Embryonic facial prominence (tissue), 1 donor: ENCODE measurements at regions not wholly inside any gene's neighbourhood (a gene's known extent, or its start where the extent isn't known, plus 50 kb on each side); places are given as distances from the start of the nearest gene placed in this dataset.
"Not testable (repeated sequence)": the region's sequence is repeated elsewhere in the genome, so short reads cannot be mapped to it uniquely, and the experiment has no call there.

Experiments
- DNase-seq: peaks from one replicate; pipeline ENCODE4 v3.0.0-alpha.2; 2016; ENCODE audit errors: extremely low spot score

DNA sequence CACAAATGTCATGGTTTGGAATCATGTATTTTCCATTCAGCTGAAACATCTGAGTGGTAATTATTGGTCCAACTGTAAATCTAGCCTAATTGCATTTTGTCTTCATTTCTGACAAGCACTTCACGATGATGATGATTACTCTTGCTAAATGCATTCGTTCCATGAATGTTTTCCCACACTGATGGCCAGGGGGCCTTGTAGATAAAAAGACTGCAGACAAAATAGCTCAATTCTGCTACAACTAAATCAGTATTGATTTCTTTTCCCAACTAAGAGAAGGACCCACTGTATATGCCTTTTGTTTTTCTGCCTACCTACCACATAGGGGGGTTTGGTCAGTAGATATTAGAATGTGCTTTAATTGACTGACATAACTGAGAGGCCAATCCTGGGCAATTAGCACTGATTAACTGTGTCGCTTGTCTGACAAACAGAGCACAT lies 1351.3 kb upstream of the NUDT12 start:
- DNase-seq = no peak

DNA sequence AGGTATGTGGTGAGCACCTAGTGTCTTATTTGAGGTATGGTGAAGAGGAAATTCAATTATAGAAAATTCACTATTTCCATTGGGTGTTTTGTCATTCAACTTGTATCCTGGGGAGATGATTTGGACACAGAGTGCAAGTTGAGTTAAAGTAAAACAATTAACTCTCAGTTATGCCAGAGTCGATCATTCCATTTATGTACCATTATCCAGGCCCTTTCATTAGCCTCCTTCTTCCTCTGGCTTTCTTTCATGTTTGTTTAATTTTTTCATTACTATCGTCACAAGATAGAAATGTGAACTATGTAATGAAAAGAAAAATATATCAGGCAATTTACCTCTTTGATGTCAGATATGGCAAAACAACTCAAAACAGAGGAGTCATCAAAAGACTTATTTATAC lies 1347.2 kb upstream of the NUDT12 start:
- no peak for DNase-seq

DNA sequence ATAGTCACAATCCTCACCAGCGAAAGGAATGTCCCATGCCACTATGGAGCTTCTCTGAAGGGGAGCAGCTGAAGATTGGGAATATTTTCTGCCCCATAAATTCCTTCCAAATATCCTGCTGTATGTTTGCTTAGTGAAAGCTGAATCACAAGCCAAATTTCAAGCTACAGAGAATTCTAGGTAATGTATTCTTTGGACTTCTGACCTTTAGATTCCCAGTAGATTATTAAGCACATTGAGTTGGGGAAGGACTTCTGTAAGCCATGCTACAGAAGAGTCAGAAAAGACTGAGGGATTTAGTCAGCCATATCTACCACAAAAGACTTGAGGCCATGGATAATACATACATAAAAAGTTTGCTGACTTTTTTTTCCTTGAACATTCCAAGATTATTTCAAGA lies 1342.0 kb upstream of the NUDT12 start:
- no peak for DNase-seq

DNA sequence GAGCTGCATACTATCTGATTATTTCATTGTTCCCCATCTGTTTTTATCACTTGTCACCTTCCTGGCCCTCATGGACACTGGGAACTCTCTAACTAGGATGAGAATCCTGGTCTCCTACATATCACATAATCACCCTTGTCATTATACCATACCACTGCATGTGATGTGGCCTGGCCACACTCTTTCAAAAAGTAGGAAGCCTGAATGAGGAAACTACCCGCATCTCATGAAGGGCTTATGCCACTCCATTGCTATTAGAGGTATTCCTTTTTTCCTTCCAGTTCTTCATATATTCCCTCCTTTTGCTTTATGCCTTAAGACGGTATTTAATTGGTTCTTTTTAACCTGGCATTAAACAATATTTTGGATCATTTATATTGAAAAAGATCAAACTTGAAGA lies 1341.4 kb upstream of the NUDT12 start:
- no peak for DNase-seq

DNA sequence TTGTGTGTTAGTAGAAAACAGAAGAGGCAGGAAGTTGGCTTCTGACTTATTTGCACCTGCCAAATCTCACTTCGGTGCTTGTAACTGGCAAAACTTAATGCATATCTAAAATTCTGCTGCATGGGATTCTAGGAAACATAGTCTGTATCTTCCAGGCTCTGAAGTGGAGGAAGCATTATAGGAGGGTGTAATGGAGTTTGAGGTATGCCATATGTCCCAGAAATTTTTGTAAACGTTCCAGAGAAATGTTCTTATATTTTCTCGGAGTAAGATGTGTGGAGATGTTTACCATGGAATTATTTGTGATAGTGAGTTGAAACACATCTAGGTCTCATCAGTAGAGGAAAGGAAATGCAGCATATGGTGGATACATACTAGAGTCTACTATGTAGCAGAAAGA lies 1329.0 kb upstream of the NUDT12 start:
- DNase-seq = no peak

DNA sequence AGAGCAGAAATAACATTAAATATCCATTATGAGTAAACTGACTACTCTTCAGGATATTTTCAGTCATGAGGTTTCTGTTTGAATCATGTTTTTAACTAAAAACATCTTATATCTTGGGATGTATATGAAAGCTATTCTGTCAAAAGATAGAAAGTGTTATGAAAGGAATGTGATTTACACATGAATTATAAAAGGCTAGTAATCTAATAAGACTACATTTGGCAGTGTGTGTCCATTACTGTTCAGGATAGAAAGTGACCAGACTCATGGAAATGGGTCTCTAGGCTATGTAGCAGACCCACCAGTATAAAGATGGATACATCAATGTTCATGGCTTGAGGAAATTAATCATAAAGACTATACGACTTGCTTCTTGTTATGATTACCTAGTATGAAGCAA lies 1328.2 kb upstream of the NUDT12 start:
- no peak for DNase-seq

DNA sequence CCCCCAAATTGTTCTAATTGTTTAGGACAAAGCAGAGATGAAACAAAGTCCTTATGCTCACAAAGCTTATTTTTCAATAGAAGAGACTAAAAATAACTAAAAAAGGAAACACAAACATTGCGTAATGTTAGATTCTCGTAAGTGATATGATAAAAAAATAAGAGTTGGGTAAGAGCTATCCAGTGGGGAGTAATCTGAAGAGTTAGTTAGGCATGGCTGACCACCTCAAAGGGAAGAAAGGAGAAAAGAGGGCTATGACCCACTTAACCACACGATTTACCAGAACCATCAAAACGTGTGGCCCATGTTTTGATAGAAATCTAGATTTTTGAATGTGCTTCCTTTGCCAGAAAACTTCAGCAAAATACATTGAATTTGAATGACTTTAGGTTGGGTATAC lies 1296.8 kb upstream of the NUDT12 start:
- DNase-seq = no peak

DNA sequence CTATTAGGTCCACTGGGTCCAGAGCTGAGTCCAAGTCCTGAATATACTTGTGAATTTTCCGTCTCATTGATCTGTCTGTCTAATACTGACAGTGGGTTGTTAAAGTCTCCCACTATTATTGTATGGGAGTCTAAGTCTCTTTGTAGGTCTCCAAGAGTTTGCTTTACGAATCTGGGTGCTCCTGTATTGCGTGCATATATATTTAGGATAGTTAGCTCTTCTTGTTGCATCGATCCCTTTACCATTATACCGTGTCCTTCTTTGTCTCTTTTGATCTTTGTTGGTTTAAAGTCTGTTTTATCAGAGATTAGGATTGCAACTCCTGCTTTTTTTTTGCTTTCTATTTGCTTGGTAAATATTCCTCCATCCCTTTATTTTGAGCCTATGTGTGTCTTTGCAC lies 1289.5 kb upstream of the NUDT12 start:
- DNase-seq = not testable (repeated sequence)

DNA sequence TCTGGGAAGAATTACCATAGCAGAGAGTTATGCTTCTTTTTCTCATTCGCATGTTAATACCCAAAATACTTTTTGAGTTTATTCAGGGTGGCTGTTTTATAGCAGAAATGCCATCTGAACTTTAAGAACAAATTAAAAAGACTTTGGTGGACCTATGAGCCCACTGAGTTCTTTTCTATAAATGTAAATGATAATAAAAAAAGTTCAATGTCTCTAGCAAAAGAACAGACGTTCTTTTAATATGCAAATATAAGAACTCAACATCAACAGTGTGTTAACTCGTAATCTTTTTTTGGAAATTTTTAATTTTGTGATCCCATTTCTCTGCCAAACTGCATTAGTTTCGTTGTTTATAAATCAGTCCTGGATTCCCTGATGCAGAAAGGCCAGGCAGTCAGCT lies 1283.0 kb upstream of the NUDT12 start:
- no peak for DNase-seq

DNA sequence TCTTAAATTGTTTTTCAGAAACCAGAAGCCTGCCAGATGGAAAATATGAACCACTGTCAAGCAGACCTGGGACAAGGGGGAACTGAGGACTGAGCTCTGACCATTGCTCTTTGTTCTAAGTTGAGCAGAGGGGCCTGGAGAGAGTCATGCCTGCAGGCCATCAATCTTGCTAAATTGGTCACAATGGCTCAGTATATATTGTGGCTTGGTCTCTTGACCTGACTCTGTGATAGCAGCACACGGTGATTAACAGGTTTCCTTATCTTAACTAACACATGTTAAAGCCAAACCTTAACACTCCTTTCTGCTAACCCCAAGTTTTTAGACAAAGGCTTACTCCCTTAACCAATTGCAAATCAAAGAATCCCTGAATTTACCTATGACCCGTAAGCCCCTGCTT lies 1281.2 kb upstream of the NUDT12 start:
- DNase-seq = no peak

DNA sequence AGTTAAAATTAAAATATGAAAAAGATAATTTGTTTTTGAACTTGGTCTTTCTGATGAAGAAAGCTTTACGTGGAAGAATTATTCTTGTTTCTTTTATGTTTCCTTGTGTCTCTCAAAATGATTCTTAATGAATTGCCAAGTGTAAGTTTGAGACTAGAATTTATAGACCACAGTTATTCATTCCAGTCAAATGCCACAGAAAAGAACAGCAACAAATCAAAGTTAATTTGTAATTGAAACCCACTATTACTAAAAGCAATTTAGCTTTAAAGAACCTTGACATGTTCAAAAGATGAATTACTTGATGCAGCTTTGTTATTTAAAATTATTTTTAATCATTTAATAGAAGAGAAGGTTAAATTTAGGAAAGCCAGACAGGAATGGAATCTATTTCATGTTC lies 1277.7 kb upstream of the NUDT12 start:
- no peak for DNase-seq

DNA sequence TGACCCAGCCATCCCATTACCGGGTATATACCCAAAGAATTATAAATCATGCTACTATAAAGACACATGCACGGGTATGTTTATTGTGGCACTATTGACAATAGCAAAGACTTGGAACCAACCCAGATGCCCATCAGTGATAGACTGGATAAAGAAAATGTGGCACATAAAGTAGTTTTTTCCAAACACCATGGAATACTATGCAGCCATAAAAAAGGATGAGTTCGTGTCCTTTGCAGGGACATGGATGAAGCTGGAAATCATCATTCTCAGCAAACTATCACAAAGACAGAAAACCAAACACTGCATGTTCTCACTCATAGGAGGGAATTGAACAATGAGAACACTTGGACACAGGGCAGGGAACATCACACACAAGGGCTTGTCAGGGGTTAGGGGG lies 1268.9 kb upstream of the NUDT12 start:
- DNase-seq = not testable (repeated sequence)

DNA sequence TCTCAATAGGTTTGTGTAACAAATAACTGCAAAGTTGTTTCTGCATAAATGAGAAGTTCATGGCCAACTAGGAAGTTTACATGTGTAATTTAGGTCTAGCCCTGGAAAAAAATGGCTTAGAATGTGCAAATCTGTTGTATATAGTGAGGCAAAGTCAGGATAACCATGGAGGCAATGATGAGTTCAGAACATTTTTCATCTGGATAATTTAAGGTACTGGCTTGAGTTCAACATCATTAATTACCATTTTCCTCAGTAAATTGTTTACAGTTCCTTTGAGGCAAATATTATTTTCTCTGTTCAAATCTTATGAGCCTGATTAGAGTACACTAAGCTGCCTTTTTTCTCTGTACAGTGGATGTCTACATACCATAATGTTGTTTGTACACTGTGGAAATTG lies 1259.0 kb upstream of the NUDT12 start:
- DNase-seq = no peak

DNA sequence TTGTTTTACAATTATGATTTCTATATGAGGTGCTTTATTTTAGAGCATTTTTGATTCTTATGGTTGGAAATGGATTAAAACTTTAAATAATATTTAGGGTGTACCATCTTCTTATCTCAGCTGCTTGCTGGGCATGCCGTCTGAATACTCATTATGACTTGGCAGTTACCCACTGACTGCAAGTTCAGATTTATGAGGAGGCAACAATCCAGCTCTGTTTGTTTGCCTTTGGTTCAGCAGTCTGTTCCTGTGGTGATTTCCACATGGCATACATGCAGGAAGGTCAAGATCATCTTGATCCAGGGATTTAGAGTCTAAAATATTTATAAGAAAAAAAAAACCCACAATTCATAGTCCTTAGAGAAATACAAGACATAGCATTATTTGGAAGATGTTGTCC lies 1254.5 kb upstream of the NUDT12 start:
- DNase-seq = no peak

DNA sequence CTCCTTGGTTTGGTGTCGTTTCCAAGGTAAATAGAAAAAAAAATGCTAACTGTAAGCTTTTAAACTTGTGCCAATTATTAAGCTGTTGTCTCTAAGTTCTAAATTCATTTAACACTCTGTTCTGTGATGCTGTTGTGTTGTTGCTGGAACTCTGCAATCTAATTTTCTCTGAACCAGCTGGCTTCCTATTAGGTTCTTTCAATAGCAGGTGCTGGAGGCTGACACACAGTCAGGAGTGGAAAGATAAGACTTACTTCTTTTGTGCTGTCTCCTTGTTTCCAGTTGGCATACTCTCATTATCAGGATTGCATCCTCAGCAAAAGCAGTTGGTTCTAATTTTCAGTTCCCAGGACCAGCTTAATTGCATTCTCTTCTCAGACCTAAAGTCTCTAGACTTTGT lies 1252.6 kb upstream of the NUDT12 start:
- DNase-seq = no peak

DNA sequence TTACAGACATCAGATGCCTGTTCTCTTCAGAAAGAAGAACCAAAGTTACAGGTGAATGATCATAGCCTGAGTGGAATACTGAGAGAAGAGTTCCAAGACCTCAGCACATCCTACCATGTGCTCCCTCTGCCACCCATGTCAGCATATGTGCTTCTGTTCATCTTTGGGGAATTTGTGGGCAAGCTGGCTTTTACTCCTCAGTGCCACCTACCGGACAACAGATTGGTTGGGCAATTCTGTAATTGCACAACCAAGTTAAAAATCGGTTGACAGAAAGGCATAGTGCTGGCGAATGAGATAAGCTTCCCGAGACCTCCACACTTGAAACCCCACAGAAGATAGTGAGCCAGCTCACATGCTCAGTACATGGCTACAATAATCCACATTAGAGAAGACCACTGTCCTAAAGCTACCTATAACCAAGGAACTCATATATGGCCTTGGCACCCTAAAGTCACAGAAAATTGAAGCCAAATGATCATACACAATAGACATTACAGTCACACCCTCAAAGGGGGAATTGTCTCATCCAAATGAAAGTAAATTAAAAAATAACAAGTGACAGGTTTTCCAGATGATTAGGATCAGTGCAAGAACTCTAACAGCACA lies 1238.0 kb upstream of the NUDT12 start:
- DNase-seq = no peak

DNA sequence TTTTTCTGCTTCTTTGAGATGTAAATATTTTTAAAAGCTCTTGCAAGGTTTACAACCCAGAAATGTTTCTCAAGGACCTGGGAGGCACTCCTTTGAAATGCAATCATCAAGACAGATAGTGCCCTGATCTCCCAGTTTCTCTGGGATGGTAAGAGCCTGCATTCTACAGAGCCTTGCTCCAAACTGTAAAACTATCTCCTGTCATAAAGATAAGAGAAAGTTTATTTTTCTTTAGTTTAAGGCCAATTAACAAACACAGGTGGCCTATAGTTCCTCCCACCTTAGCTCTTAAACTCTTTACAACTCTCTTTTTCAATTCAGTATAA lies 1231.1 kb upstream of the NUDT12 start:
- no peak for DNase-seq

DNA sequence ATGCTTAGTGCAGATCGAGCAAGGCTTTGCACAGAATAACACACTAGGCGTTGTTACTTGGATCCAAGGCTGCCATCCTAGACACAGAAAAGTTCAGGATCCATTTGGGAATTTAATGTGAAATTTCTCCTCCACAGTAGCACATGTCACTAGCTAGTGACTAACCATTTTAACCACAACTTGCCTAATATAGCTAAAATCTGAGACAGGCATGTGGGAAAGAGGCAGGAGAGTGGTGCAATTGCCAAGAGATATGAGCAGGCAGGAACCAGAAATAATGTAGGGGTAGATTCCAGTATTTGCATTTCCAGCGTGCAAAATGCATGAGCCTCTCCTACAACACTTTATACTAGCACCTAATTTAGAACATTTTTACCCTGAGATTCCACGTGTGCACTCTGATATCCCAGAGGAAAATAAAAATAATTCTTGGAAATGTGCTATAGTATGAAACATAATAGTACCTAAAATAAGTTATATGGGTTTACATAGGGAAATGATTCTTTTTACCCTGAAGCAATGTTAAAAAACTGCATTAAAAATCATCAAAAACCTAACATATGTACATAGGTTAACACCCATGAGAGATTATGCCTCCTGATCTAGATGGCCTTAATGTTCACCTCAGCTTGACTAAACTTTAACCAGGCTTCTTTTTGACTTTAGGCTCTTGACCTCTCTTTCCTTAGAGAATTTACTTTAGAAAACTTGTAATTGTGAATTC lies 1230.6 kb upstream of the NUDT12 start:
- no peak for DNase-seq

DNA sequence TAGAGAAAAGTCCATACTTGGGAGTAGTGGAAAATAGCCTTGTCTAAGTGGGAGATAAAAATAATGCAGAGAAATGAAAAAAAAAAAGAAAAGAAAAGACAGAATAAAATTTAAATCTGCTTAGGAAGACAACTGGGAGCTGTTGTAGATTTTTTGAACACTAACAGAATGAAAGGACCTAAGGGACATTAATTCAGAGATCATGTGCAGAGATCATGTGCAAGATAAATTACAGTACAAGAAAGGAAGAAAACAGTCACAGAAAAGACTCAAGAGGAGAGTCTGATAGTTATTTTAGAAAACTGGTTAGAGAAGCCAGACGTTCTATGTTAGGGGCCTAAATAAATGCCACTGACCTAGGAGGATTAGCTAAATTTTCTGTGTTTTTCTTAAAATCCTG lies 1226.8 kb upstream of the NUDT12 start:
- no peak for DNase-seq

DNA sequence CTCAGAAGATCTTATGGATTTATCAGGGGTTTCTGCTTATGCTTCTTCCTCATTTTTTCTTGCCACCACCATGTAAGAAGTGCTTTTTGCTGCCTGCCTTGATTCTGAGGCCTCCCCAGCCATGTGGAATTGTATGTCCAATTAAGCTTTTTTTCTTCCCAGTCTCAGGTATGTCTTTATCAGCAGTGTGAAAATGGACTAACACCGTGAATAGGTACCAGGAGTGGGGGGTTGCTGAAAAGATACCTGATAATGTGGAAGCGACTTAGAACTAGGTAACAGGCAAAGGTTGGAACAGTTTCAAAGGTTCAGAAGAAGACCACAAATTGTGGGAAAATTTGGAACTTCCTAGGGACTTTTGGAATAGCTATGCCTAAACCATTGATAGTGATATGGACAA lies 1222.5 kb upstream of the NUDT12 start:
- DNase-seq = no peak

DNA sequence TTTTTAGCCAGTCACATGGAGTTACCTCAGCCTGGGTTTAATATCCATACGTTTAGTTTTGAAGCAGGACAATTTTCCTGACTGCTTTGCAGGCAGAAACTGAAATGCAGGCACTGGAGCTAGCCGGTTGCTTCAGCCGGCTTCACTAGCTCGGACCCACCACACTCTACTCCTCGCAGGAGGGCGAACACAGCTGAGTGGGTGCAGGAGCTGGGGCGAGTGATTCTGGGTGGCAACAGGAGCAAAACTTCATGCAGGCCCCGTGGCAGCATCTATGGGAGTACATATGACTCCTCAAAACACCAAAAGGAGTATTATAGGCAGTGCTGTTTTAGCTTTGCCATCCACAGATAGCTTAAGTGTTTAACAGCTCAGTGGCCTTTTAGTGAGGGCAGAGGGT lies 1211.8 kb upstream of the NUDT12 start:
- DNase-seq = no peak

DNA sequence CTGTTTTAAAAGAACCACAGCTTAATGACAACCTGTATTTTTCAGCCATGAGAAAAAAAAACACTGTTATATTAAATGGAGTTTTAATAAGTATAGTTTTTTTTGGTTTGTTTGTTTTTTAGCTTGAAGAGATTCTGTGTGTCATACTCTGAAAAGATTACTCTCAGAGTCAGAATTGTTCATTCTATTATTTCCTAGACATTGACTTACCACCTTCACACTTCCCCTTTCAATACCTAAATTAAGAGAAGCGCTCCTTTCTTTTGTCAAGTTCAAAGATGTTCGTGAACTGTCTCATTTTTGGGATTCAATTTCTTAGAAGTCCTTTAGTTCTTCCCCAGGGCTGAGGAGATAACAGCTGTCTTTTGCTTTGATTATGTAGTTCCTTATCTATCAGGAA lies 1201.6 kb upstream of the NUDT12 start:
- DNase-seq = no peak

DNA sequence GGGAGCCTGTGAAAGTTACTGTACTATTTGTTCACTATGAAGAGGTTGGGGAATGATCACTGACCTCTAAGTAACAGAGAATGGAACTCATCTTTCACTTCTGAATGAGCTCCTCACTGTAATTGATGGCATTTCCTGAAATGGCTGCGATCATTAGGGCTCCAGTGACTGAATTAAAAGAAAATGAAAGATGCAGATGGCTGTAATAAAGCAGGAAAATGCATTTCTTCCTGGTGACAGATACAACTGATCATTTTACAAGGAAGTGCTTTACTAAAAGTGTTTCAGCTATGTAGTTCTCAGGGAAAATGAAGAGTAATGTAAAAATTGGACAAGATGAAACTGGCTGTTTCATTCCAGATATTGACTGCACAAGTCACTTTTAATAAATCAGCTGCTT lies 1200.6 kb upstream of the NUDT12 start:
- no peak for DNase-seq

DNA sequence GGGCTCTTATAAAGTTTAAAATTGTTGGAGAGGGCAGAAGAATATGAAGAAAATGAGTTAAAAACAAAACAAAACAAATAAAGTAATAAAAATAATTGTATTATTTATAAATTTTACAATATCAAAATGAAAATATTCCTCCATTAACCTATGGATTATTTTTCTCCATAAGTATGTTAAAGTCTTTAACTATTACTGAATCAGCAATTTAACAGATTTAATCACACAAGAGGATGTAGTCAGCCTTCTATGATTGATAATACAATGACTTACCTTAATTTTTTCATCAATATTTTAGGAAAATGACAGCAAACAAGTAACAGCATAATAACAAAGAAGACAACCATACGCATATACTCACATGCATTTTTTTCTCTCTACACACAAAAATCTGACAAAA lies 1195.3 kb upstream of the NUDT12 start:
- no peak for DNase-seq
